ENCODE measurements at regions not wholly inside any gene's neighbourhood (a gene's known extent, or its start where the extent isn't known, plus 50 kb on each side); places are given as distances from the start of the nearest gene placed in this dataset.

DNA sequence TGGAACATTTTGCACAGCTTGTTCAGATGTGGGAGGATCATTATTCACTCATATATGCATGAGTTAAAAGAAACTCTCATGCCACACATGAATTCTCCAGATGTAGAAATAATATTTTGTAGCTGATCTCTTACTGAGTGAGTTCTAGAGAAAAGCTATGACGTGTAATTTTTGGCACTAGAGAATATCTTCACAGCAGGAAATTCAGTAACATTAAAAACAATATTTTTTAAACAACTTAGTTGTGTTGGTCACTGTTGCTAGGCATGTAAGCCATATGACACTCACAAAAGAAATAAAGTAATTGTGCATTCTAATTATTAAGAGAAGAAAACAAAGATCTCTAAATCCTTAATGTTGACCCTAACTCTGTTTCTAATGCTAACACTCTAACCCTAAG lies 371.4 kb upstream of the SLC10A2 start:
- H3K36me3 ChIP-seq (ENCODE audit: control insufficient read depth in 2 of 2, insufficient read depth in 1 of 2, low read length in 2 of 2): no peaks in the 10 kb centered on the region
- no peak overlapping the region for H3K4me3 ChIP-seq (ENCODE audit: low read depth, low read length)
- ChIA-PET POLR2A (no interaction called here), CTCF (no interaction called here)
- no peaks in the 10 kb centered on the region for H3K4me1 ChIP-seq (ENCODE audit: control insufficient read depth, insufficient read depth, low read length)
- H3K9me3 ChIP-seq (ENCODE audit: control insufficient read depth, insufficient read depth, low read depth, low read length): no peaks in the 10 kb centered on the region
- H3K27ac ChIP-seq (ENCODE audit: extremely low read depth, low read depth, low read length): no peak overlapping the region
- no peak for TF ChIP-seq ZNF23 (tag by site-specific recombination; IDR thresholded peaks at IDR 0.05; ENCODE audit: borderline replicate concordance)
- TF ChIP-seq ZNF610 (tag by site-specific recombination; IDR thresholded peaks at IDR 0.05; ENCODE audit: borderline replicate concordance): no peak
- TF ChIP-seq KLF17 (tag by site-specific recombination; IDR thresholded peaks at IDR 0.05): no peak
- TF ChIP-seq ZNF324 (tag by site-specific recombination; IDR thresholded peaks at IDR 0.05): no peak
- TF ChIP-seq ZBTB8A (tag by site-specific recombination; IDR thresholded peaks at IDR 0.05): no peak
- TF ChIP-seq ZNF366 (tag by site-specific recombination; conservative IDR thresholded peaks at IDR 0.05): no peak
- TF ChIP-seq, protein P1, sequence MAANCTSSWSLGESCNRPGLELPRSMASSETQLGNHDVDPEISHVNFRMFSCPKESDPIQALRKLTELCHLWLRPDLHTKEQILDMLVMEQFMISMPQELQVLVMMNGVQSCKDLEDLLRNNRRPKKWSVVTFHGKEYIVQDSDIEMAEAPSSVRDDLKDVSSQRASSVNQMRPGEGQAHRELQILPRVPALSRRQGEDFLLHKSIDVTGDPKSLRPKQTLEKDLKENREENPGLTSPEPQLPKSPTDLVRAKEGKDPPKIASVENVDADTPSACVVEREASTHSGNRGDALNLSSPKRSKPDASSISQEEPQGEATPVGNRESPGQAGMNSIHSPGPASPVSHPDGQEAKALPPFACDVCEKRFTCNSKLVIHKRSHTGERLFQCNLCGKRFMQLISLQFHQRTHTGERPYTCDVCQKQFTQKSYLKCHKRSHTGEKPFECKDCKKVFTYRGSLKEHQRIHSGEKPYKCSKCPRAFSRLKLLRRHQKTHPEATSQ (tag by site-specific recombination; IDR thresholded peaks at IDR 0.05): no peak
- no peak for TF ChIP-seq ZNF624 (tag by site-specific recombination; IDR thresholded peaks at IDR 0.05)
- TF ChIP-seq, protein P2, sequence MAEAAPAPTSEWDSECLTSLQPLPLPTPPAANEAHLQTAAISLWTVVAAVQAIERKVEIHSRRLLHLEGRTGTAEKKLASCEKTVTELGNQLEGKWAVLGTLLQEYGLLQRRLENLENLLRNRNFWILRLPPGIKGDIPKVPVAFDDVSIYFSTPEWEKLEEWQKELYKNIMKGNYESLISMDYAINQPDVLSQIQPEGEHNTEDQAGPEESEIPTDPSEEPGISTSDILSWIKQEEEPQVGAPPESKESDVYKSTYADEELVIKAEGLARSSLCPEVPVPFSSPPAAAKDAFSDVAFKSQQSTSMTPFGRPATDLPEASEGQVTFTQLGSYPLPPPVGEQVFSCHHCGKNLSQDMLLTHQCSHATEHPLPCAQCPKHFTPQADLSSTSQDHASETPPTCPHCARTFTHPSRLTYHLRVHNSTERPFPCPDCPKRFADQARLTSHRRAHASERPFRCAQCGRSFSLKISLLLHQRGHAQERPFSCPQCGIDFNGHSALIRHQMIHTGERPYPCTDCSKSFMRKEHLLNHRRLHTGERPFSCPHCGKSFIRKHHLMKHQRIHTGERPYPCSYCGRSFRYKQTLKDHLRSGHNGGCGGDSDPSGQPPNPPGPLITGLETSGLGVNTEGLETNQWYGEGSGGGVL (tag by site-specific recombination; IDR thresholded peaks at IDR 0.05): no peak
- no peak for TF ChIP-seq KLF9 (tag by site-specific recombination; IDR thresholded peaks at IDR 0.05; ENCODE audit: low read depth)
- no peak for TF ChIP-seq BCL11A (tag by site-specific recombination; IDR thresholded peaks at IDR 0.05; ENCODE audit: low read depth)
- no peak for TF ChIP-seq GLIS2 (tag by site-specific recombination; IDR thresholded peaks at IDR 0.05)
- no peak for TF ChIP-seq ZNF354C (tag by site-specific recombination; IDR thresholded peaks at IDR 0.05; ENCODE audit: borderline replicate concordance, low read depth)
- no peak for TF ChIP-seq ZNF555 (tag by site-specific recombination; conservative IDR thresholded peaks at IDR 0.05)

DNA sequence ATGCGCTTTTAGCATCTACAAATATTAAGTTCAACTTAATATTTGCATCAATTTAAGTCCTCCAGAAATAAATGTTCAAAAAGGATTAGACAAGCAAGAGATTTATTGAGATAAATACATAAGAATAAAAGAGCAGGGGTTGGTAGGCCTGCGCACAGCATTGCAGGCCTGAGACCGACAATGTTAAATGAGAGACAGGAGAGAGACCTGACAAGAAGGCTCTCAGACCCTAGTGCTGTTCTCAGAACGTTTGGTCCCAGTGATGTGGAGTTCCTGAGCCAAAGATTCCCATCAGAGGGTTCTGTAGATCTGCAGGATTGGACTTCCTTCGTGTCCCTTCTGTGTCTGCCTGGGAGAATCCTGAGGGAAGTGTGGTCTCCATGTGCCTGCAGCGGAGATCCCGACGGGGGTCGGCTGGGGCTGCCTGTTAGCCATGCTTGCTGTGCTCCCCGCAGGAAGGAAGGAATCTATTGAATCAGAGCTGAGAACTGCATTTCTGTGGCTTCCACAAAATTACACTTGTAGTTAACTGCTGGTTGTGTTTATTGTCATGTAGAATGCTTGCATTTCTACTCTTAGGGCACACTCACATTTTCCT lies 369.9 kb upstream of the SLC10A2 start:
- TF ChIP-seq RBAK (tag by site-specific recombination; IDR thresholded peaks at IDR 0.05) (no peak), SCRT1 (tag by site-specific recombination; IDR thresholded peaks at IDR 0.05; ENCODE audit: borderline replicate concordance) (no peak)
- TF ChIP-seq, protein P3, sequence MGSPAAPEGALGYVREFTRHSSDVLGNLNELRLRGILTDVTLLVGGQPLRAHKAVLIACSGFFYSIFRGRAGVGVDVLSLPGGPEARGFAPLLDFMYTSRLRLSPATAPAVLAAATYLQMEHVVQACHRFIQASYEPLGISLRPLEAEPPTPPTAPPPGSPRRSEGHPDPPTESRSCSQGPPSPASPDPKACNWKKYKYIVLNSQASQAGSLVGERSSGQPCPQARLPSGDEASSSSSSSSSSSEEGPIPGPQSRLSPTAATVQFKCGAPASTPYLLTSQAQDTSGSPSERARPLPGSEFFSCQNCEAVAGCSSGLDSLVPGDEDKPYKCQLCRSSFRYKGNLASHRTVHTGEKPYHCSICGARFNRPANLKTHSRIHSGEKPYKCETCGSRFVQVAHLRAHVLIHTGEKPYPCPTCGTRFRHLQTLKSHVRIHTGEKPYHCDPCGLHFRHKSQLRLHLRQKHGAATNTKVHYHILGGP (tag by site-specific recombination; IDR thresholded peaks at IDR 0.05): no peak
- ChIA-PET CTCF (no interaction called here), POLR2A (no interaction called here)
- Histone ChIP-seq H3K9me3 (ENCODE audit: control insufficient read depth, insufficient read depth, low read depth, low read length) (no peaks in the 10 kb centered on the region), H3K27ac (ENCODE audit: extremely low read depth, low read depth, low read length) (no peak overlapping the region), H3K36me3 (ENCODE audit: control insufficient read depth in 2 of 2, insufficient read depth in 1 of 2, low read length in 2 of 2) (no peaks in the 10 kb centered on the region), H3K4me1 (ENCODE audit: control insufficient read depth, insufficient read depth, low read length) (no peaks in the 10 kb centered on the region; the same call in 1 of the 2 replicates), H3K4me3 (ENCODE audit: low read depth, low read length) (no peak overlapping the region)
